Left ventricle myocardium inferior (tissue), 1 donor: ENCODE measurements at regions not wholly inside any gene's neighbourhood (a gene's known extent, or its start where the extent isn't known, plus 50 kb on each side); places are given as distances from the start of the nearest gene placed in this dataset.

Experiments
- DNase-seq: peaks from one replicate; pipeline ENCODE4 v3.0.0-alpha.2; 2020
- H3K27ac ChIP-seq: fragments of 200-600 bp; replicated peaks from 2 replicates; pipeline ENCODE4 v1.8.0; 2021
- H3K27me3 ChIP-seq: fragments of 200-600 bp; 2 replicates; pipeline ENCODE4 v1.8.0; 2021; ENCODE audit warnings: low read depth
- H3K36me3 ChIP-seq: fragments of 200-600 bp; 2 replicates; pipeline ENCODE4 v1.8.0; 2021
- H3K4me1 ChIP-seq: fragments of 200-600 bp; 2 replicates; pipeline ENCODE4 v1.8.0; 2021
- H3K4me3 ChIP-seq: fragments of 200-600 bp; 2 replicates; pipeline ENCODE4 v1.8.0; 2021; ENCODE audit warnings: mild to moderate bottlenecking, moderate library complexity
- H3K9me3 ChIP-seq: fragments of 200-600 bp; replicated peaks from 2 replicates; pipeline ENCODE4 v1.8.0; 2021
- CTCF ChIP-seq: fragments of 200-600 bp; IDR thresholded peaks from 2 replicates; pipeline ENCODE4 v1.8.0; 2021; ENCODE audit warnings: antibody characterized with exemption, mild to moderate bottlenecking, borderline replicate concordance
- intact Hi-C: fragments of 100-400 bp; cut with micrococcal nuclease; formaldehyde crosslinking; loops from one replicate; pipeline ENCODE4 v1.11.0; 2022
- donor health status: DM: no; HTN: yes; CAD: no; lungs with severe emphysema.

GRCh38 chr7:131880078-131880477, 323.6 kb upstream of the PODXL start:
- H3K36me3 ChIP-seq = no peaks in the 10 kb centered on the region
- no peak for DNase-seq
- peaks cover 7% of the 10 kb centered on the region for H3K9me3 ChIP-seq
- peaks cover 54% of the 10 kb centered on the region for H3K27me3 ChIP-seq
- no peak overlapping the region for H3K27ac ChIP-seq
- intact Hi-C loops = no loop called here
- no peak for TF ChIP-seq CTCF
- H3K4me3 ChIP-seq = no peak overlapping the region
- no peaks in the 10 kb centered on the region for H3K4me1 ChIP-seq

- TF ChIP-seq CTCF = no peak
- Histone ChIP-seq H3K36me3 (no peaks in the 10 kb centered on the region), H3K4me3 (no peak overlapping the region), H3K4me1 (no peaks in the 10 kb centered on the region), H3K9me3 (peaks cover under 1% of the 10 kb centered on the region), H3K27ac (no peak overlapping the region), H3K27me3 (peaks cover 51% of the 10 kb centered on the region)
- DNase-seq = no peak
- intact Hi-C loops = no loop called here
These were observed 323.0 kb upstream of the PODXL start for GRCh38 chr7:131879424-131879823.

- no peaks in the 10 kb centered on the region for H3K9me3 ChIP-seq
- H3K27me3 ChIP-seq = peaks cover 57% of the 10 kb centered on the region
- no peak for DNase-seq
- H3K4me1 ChIP-seq = no peaks in the 10 kb centered on the region
- no peak overlapping the region for H3K27ac ChIP-seq
- no peak for TF ChIP-seq CTCF
- H3K36me3 ChIP-seq = no peaks in the 10 kb centered on the region
- intact Hi-C loops = no loop called here
- H3K4me3 ChIP-seq = no peak overlapping the region
These were observed 322.3 kb upstream of the PODXL start for GRCh38 chr7:131878777-131879176.

GRCh38 chr7:131873581-131873980, 317.2 kb upstream of the PODXL start:
- TF ChIP-seq CTCF = no peak
- Histone ChIP-seq H3K9me3 (no peaks in the 10 kb centered on the region), H3K36me3 (no peaks in the 10 kb centered on the region), H3K27ac (no peak overlapping the region), H3K27me3 (peaks cover 62% of the 10 kb centered on the region), H3K4me1 (no peaks in the 10 kb centered on the region), H3K4me3 (no peak overlapping the region)
- intact Hi-C loops = no loop called here
- DNase-seq = no peak

- peaks cover 75% of the 10 kb centered on the region for H3K27me3 ChIP-seq
- no peaks in the 10 kb centered on the region for H3K9me3 ChIP-seq
- H3K4me3 ChIP-seq = no peak overlapping the region
- intact Hi-C loops = no loop called here
- TF ChIP-seq CTCF = no peak
- no peaks in the 10 kb centered on the region for H3K36me3 ChIP-seq
- no peak for DNase-seq
- no peaks in the 10 kb centered on the region for H3K4me1 ChIP-seq
- H3K27ac ChIP-seq = no peak overlapping the region
These were observed 313.6 kb upstream of the PODXL start for GRCh38 chr7:131869986-131870385.
